ENCODE measurements at regions not wholly inside any gene's neighbourhood (a gene's known extent, or its start where the extent isn't known, plus 50 kb on each side); places are given as distances from the start of the nearest gene placed in this dataset.
"Not testable (repeated sequence)": the region's sequence is repeated elsewhere in the genome, so short reads cannot be mapped to it uniquely, and the experiment has no call there.

- TF ChIP-seq EZH2 (IDR thresholded peaks at IDR 0.05; ENCODE audit: low read length); CTCF (optimal IDR thresholded peaks at IDR 0.05 in 1 of 3, IDR thresholded peaks at IDR 0.05 in 1 of 3, conservative IDR thresholded peaks at IDR 0.05 in 1 of 3; ENCODE audit: extremely low read depth in 1 of 3, insufficient read depth in 2 of 3, low read length in 3 of 3): not testable (repeated sequence)
Measured at GRCh38 chr2:87497700-87498099, 250.2 kb upstream of the PLGLB2 start.
